Osteoblast (primary cell): ENCODE measurements at regions not wholly inside any gene's neighbourhood (a gene's known extent, or its start where the extent isn't known, plus 50 kb on each side); places are given as distances from the start of the nearest gene placed in this dataset.

Experiments
- DNase-seq: peaks from one replicate; pipeline ENCODE4 v3.0.0; 2011; ENCODE audit warnings: low spot score, mixed read lengths; ENCODE audit not compliant: insufficient read length; ENCODE audit errors: missing footprints
- H2AFZ ChIP-seq: 2 replicates; pipeline ENCODE4 v1.6.0; 2011; ENCODE audit warnings: mild to moderate bottlenecking, low read length
- H3K27ac ChIP-seq: 2 replicates; pipeline ENCODE4 v1.5.1; 2011; ENCODE audit warnings: mild to moderate bottlenecking, low read depth, low read length, moderate library complexity
- H3K27me3 ChIP-seq: 2 replicates; pipeline ENCODE4 v1.6.0; 2012; ENCODE audit warnings: mild to moderate bottlenecking, control low read depth, inconsistent platforms, low read length, moderate library complexity; ENCODE audit not compliant: insufficient read depth
- H3K36me3 ChIP-seq: 2 replicates; pipeline ENCODE4 v1.5.1; 2011; ENCODE audit warnings: mild to moderate bottlenecking, low read length, control low read depth, moderate library complexity; ENCODE audit not compliant: insufficient read depth
- H3K4me1 ChIP-seq: 2 replicates; pipeline ENCODE4 v1.5.1; 2011; ENCODE audit warnings: mild to moderate bottlenecking, low read length, control low read depth, moderate library complexity; ENCODE audit not compliant: insufficient read depth
- H3K4me2 ChIP-seq: 2 replicates; pipeline ENCODE4 v1.6.0; 2011; ENCODE audit warnings: mild to moderate bottlenecking, low read length; ENCODE audit not compliant: insufficient read depth
- H3K4me3 ChIP-seq: fragments of 200-600 bp; sonication (generic); 3 replicates; pipeline ENCODE4 v1.5.1; 2012; ENCODE audit warnings: mild to moderate bottlenecking, low read length, inconsistent platforms; ENCODE audit not compliant: insufficient read depth
- H3K79me2 ChIP-seq: 2 replicates; pipeline ENCODE4 v1.6.0; 2012; ENCODE audit warnings: mild to moderate bottlenecking, low read length, control low read depth, inconsistent platforms; ENCODE audit not compliant: insufficient read depth
- H3K9me3 ChIP-seq: 2 replicates; pipeline ENCODE4 v1.5.1; 2011; ENCODE audit warnings: low read depth, low read length, control low read depth
- H4K20me1 ChIP-seq: 2 replicates; pipeline ENCODE4 v1.6.0; 2012; ENCODE audit warnings: mild to moderate bottlenecking, low read length, control low read depth; ENCODE audit not compliant: insufficient read depth
- TF ChIP-seq, protein P1 (sequence below): IDR thresholded peaks from 2 replicates; pipeline ENCODE4 v1.5.1; 2011; ENCODE audit warnings: mild to moderate bottlenecking, low read depth, low read length, moderate library complexity; ENCODE audit errors: extremely low read depth

DNA sequence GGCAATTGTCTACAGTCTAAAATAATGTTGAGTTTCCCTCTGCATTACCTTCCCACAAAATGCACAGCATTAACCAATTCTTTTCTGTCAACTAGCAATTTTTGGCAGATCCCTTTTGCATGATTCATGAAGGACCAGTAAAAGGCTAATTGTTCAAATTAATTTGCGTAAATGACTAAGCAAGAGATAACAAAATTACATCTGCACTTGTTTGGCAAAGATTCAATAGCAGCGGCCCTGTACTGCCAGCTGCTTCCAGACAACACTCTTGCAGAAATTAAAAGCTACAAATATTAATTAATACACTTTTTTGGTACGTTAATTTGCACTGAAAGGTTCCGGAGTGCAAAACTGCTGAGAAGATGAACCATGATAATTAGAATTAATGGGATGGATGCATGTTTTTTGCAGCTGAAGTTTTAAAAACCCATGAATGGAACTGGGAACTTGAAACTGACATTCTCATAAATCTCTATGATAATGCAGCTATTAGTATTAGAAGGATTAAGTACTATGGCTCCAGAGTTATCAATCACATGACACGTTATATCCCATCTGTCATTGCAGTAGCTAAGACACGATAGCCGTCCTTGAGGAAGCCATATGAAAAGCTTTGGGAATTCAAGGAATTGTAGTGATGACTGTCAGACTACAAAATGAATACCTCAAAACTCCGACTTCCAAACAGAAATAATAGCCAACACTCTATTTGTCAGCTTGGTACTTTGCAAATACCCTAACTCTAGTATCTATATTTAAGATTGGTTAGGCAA lies 1268.3 kb upstream of the ACVR2A start:
- no peak overlapping the region for H2AFZ ChIP-seq
- DNase-seq = no peak
- H3K36me3 ChIP-seq = no peaks in the 10 kb centered on the region
- no peaks in the 10 kb centered on the region for H3K9me3 ChIP-seq
- H3K4me3 ChIP-seq = no peak overlapping the region
- H3K79me2 ChIP-seq = no peaks in the 10 kb centered on the region
- no peak overlapping the region for H3K27ac ChIP-seq
- H4K20me1 ChIP-seq = no peaks in the 10 kb centered on the region
- H3K4me1 ChIP-seq = no peaks in the 10 kb centered on the region
- no peak overlapping the region for H3K4me2 ChIP-seq
- H3K27me3 ChIP-seq = no peaks in the 10 kb centered on the region
- TF ChIP-seq, protein P1, sequence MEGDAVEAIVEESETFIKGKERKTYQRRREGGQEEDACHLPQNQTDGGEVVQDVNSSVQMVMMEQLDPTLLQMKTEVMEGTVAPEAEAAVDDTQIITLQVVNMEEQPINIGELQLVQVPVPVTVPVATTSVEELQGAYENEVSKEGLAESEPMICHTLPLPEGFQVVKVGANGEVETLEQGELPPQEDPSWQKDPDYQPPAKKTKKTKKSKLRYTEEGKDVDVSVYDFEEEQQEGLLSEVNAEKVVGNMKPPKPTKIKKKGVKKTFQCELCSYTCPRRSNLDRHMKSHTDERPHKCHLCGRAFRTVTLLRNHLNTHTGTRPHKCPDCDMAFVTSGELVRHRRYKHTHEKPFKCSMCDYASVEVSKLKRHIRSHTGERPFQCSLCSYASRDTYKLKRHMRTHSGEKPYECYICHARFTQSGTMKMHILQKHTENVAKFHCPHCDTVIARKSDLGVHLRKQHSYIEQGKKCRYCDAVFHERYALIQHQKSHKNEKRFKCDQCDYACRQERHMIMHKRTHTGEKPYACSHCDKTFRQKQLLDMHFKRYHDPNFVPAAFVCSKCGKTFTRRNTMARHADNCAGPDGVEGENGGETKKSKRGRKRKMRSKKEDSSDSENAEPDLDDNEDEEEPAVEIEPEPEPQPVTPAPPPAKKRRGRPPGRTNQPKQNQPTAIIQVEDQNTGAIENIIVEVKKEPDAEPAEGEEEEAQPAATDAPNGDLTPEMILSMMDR = no peak

DNA sequence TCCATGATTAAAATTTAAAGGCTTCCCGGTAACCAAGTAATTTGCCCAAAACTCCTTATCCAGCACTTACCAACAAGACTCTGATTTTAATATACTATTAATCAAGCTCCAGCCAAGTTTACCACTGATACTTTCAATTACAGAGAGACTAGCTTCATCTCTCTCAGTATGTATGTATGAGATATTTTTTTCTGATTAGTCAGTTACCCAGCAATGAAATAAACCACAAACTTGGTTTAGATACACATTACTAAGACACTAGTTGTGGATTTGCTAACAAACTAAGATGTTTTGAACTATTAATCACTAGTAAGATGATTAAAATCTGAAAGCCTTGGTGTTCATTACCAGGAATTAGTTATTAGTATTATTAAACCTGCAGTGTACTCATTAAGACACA lies 1272.2 kb upstream of the ACVR2A start:
- H3K4me2 ChIP-seq = no peak overlapping the region
- H3K4me3 ChIP-seq = no peak overlapping the region
- H3K9me3 ChIP-seq = no peaks in the 10 kb centered on the region
- H3K79me2 ChIP-seq = no peaks in the 10 kb centered on the region
- no peaks in the 10 kb centered on the region for H3K27me3 ChIP-seq
- no peak overlapping the region for H3K27ac ChIP-seq
- H2AFZ ChIP-seq = no peak overlapping the region
- no peaks in the 10 kb centered on the region for H3K36me3 ChIP-seq
- no peaks in the 10 kb centered on the region for H3K4me1 ChIP-seq
- DNase-seq = no peak
- TF ChIP-seq, protein P1 = no peak
- H4K20me1 ChIP-seq = no peaks in the 10 kb centered on the region

DNA sequence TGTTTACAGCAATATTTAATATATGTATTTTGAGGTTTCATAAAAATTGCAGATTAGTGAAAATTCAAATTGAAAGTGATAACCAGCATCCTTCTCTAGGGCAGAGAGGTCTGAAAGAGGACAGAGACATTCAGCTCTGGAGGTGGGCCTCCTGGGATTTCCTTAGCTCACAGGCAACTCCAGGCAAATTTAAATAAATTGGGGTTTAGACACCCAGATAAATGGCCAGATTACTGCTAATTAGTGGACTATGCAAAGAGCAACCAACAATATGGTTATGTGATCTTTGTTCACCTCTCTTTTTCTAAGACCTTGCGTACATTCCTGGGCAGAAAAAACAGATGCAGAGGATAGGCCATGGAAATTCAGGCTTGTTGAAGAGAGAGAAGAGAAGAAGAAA lies 1282.8 kb upstream of the ACVR2A start:
- no peaks in the 10 kb centered on the region for H3K4me1 ChIP-seq
- H2AFZ ChIP-seq = no peak overlapping the region
- no peak for DNase-seq
- H3K36me3 ChIP-seq = no peaks in the 10 kb centered on the region
- no peak overlapping the region for H3K4me2 ChIP-seq
- H3K4me3 ChIP-seq = no peak overlapping the region
- H4K20me1 ChIP-seq = no peaks in the 10 kb centered on the region
- no peaks in the 10 kb centered on the region for H3K79me2 ChIP-seq
- H3K27ac ChIP-seq = no peak overlapping the region
- TF ChIP-seq, protein P1 = no peak
- H3K9me3 ChIP-seq = no peaks in the 10 kb centered on the region
- H3K27me3 ChIP-seq = no peaks in the 10 kb centered on the region

DNA sequence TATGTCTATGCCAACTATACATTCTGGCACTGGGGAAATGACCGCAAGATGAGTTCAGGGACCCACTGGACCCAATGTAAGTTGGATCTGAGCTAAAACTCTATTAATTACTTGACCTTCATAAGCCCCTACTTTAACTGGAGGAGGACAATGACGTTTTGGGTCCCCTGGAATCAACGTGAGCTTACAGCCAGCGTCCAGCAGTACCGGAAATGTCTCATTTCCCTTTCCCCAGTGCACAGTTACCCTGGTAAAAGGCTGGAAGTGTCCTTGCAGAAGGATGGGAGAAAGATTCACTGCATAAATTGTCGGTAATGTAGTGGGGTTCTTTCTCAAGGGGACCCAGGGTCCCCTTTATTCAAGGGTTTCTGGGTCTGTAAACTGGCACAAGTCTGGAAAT lies 1297.6 kb upstream of the ACVR2A start:
- H3K27ac ChIP-seq = no peak overlapping the region
- no peaks in the 10 kb centered on the region for H3K79me2 ChIP-seq

More for the DNA sequence above, 1297.6 kb upstream of the ACVR2A start:
- Histone ChIP-seq H3K4me2 (no peak overlapping the region), H3K27me3 (no peaks in the 10 kb centered on the region), H3K9me3 (no peaks in the 10 kb centered on the region), H3K4me3 (no peak overlapping the region), H4K20me1 (no peaks in the 10 kb centered on the region), H3K4me1 (no peaks in the 10 kb centered on the region), H3K36me3 (no peaks in the 10 kb centered on the region), H2AFZ (no peak overlapping the region)
- DNase-seq = no peak
- TF ChIP-seq, protein P1 = no peak
